Transverse colon (tissue), 4 donors: ENCODE measurements at regions not wholly inside any gene's neighbourhood (a gene's known extent, or its start where the extent isn't known, plus 50 kb on each side); places are given as distances from the start of the nearest gene placed in this dataset.

Experiments
- POLR2A ChIP-seq: fragments of 450-650 bp; IDR thresholded peaks from one replicate; pipeline ENCODE4 v1.6.1; 2016; ENCODE audit warnings: antibody characterized with exemption, mild to moderate bottlenecking, moderate library complexity
- POLR2AphosphoS5 ChIP-seq, 3 donors: sonication (generic); formaldehyde crosslinking; IDR thresholded peaks; one replicate each; pipeline ENCODE4 v1.6.1; 2016; ENCODE audit warnings: antibody characterized with exemption in 3 of 3
- TF ChIP-seq, protein P1 (sequence below), 5 experiments: fragments of 200-600 bp in 3 of 5; fragments of 450-650 bp in 2 of 5; sonication (generic) in 3 of 5; IDR thresholded peaks; 1 replicate in 2 of 5; 2 replicates in 3 of 5; pipeline ENCODE4 v1.5.1; 2016 to 2017; ENCODE audit warnings: antibody characterized with exemption in 5 of 5, inconsistent platforms in 3 of 5, mild to moderate bottlenecking in 2 of 5, moderate library complexity in 1 of 5

- TF ChIP-seq POLR2A, result no peak
- TF ChIP-seq, protein P1, sequence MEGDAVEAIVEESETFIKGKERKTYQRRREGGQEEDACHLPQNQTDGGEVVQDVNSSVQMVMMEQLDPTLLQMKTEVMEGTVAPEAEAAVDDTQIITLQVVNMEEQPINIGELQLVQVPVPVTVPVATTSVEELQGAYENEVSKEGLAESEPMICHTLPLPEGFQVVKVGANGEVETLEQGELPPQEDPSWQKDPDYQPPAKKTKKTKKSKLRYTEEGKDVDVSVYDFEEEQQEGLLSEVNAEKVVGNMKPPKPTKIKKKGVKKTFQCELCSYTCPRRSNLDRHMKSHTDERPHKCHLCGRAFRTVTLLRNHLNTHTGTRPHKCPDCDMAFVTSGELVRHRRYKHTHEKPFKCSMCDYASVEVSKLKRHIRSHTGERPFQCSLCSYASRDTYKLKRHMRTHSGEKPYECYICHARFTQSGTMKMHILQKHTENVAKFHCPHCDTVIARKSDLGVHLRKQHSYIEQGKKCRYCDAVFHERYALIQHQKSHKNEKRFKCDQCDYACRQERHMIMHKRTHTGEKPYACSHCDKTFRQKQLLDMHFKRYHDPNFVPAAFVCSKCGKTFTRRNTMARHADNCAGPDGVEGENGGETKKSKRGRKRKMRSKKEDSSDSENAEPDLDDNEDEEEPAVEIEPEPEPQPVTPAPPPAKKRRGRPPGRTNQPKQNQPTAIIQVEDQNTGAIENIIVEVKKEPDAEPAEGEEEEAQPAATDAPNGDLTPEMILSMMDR (IDR thresholded peaks at IDR 0.05), result no peak
- no peak for TF ChIP-seq POLR2AphosphoS5 (IDR thresholded peaks at IDR 0.05)
Measured at GRCh38 chr10:36301139-36301538, 659.0 kb upstream of the FZD8 start.
